Fibroblast of skin of scalp (primary cell): ENCODE measurements at regions not wholly inside any gene's neighbourhood (a gene's known extent, or its start where the extent isn't known, plus 50 kb on each side); places are given as distances from the start of the nearest gene placed in this dataset.
"Not testable (repeated sequence)": the region's sequence is repeated elsewhere in the genome, so short reads cannot be mapped to it uniquely, and the experiment has no call there.

Experiments used
- DNase-seq: peaks from one replicate; pipeline ENCODE4 v3.0.0-alpha.2; 2013

DNA sequence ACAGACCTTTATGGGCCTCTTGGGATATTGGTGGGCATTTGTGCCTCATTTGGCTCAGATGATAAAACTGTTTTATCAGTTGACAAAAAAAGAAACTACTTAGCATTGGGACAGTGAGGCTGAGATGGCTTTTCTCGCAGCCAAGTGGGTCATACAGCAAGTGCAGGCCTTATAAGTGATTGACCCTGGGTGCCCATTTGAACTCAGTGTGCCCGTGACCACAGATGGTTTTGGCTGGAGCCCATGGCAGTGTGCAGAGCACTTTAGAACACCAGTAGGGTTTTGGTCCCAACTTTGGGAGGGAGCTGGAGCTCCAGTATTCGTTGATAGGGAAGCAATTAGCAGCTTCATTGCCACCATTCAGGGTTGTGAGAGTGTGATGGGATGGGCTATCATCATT lies 404.5 kb upstream of the LARGE1 start:
- DNase-seq, result no peak

DNA sequence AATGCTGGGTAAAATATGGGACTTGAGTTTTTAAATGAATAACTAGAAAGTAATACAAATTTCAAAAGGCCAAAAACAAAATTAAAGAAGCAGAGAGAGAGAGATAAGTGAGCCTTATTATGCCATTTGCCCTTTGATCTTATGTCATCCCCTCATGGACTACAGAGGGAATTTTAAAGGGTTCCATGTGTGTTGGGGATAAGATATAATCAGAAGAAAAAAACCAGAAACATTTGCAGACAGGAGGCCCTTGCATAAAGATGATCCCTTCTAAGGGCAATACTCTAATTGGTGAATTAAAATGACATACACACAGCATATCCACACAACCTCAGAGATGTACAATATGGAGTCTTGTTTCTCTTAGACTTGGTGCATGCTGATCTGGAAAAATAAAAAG lies 406.6 kb upstream of the LARGE1 start:
- DNase-seq, result no peak

DNA sequence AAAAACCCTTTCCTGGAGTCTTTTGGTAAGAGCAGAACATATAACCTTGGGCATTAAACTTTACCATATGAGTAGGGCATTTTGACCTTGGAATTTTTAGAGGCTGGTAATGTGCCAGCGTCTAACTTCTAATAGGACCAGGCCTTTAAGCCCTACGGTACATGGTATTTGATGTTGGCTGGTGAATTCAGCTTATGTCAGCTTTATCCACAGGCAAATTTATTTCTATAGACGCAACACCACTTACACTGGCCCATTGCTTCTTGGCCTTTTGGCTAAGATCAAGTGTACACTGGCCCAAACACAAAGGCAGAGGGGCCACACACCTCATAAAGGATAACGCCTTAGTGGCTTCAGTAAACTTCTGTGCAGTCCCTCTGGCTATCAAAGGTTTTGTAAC lies 410.2 kb upstream of the LARGE1 start:
- no peak for DNase-seq

DNA sequence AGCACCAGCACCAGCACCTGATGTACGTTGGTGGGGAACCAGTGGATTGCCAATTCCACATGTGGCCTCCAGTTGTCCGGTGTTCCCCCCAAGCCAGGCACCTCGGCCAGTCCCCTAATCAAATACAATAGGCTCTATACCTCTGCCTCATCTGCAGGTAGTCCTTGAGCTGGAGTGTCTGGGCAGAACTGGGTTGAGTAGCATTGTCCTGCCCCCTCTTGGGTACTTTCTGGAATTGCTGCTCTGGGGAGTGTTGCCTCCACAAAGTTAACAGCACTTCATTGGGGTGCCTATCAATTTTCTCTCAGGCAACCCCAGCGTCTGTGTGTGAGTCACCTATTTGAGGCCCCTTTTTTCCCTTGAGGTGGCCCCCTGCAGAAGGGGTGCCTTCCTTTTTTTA lies 413.0 kb upstream of the LARGE1 start:
- no peak for DNase-seq

DNA sequence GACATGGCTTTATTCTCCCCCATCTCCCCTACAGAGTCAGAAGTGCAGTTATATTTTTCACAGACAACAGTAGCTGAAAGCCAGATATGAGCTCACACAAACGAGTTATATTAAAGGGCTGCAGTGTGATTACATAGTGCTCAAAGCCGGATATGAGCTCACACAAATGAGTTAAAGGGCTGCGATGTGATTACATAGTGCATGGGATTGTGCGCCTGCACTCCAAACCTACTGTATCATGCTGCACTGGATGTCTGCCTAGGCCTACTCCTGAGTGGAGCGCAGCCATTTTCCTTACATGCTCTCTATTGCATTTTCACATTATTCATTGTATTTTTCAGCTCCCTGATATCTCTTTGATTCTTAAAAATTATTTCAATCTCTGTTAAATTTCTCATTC lies 414.6 kb upstream of the LARGE1 start:
- DNase-seq, result no peak

DNA sequence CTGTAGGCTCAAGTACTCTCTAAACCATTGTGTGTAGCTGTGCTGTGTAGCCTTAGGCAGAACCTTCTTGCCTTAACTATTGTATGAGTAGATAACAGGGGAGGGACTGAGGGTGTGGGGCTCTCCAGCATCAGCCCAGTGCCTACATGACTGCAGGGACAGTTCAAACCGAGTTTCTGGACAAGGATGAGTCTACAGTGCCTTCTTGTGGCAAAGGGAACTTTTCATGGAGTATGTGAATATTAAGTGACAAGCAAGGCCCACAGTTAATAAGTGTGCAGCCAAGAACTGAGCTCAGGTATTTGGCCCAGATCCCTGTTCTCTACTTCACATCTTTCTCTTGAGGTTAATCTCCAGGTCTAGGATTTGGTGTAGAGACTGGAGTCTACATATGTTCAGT lies 424.4 kb upstream of the LARGE1 start:
- DNase-seq, result no peak

DNA sequence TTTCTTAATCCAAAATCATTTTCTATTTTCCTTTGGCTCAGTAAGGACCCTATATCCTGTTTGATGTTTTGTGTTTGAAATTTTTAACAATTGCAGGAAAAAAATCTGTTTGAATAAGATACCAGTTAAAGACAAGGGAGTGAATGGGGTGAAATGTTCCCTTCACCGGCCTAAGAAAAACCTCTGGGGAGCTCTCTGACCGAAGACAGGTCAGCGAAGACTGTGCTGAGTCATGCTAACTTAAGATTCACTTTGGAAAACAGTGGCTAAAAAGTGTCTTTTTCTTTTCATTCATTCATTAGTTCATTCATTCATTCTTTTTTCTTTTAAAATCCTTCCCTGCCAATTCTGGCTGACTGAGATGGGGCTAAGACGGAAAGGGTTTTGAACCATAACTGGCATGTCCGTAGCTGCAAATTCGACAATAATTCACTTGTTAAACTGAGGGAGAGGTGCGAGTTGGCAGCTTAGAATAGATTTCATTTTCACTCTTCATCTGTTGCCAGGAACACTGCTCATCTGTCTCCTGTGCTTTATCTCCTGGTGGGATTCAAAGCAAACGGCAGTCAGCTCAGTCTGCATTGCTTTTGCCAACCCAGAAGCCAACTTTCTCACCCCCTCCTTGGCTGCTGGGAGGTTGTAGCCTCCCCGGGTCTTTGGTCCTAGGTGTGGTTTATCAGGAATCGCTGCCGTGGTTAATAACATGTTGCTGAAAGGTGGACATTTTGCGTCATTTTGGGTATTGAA lies 434.0 kb upstream of the LARGE1 start:
- DNase-seq, result no peak

DNA sequence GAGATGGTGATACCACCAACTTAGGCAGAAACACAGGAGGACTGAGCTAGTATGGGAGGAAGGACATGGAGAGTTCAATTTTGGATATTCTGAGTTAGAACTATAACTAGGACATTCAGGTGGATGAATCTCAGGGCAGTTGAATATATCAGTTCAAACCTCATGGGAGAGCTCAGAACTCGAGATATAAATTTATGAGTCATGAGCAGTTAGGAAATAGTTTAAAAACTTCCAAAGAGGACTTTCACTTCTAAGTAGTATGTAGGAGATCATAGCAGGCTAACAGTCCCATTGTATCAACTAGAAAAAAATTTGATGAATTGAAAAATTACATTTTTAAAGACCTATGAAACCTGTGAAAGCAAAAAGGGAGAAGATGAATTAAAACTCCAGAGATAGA lies 436.2 kb upstream of the LARGE1 start:
- no peak for DNase-seq

DNA sequence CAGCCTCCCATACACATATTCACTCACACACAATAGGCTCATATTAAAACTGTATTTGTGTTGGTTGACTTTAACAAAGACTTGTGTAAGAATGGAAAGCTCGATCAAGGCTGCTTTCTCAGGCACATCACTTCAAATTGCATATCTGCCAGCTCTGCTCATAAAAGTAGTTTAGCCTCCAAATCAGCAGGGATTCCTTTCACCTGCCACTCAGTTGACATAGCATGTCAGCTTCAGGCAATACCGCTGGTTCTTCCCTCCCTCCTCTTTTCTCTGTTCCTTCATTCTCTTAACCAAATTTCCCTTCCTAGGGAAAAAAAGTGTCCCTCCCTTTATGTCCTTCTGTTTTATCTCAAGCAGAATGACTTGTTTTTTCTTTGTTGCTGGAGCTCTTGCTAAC lies 450.4 kb upstream of the LARGE1 start:
- no peak for DNase-seq

DNA sequence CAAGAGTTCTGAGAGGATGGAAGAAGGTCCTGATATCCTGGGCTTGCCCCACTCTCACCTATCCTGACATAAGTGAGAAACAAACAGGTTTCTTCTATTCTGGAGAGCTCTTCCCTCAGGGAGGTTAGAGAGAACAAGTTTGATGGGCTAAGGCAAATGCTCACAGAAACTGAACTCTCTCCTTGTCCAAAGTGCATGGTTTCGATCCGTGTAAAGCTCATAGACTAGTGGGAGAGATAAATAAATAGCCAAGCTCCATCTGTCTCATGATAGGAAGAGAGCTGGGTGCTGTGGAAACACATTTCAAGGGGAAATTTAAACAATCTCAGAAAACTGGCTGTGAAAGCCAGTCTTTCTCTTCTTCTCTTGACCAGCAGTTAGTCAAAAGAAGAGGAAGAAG lies 459.5 kb upstream of the LARGE1 start:
- DNase-seq, result no peak

DNA sequence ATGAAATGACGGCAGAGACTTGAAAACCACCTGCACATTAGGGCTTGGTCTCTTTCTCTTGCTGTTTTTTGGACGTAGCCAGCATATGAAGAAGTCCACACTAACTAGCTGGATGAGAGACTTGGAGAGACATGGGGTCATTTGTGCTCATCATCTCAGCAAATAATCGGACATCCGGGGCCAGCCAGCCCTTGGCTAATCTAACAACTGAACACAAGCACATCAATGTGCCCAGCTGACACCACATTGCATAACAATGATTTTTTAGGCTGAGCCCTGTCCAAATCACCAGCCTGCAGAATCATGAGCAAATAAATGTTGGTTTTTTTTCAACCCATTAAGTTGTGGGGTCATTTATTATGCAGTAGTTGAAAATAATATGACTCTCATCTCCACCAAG lies 460.3 kb upstream of the LARGE1 start:
- DNase-seq, result no peak

DNA sequence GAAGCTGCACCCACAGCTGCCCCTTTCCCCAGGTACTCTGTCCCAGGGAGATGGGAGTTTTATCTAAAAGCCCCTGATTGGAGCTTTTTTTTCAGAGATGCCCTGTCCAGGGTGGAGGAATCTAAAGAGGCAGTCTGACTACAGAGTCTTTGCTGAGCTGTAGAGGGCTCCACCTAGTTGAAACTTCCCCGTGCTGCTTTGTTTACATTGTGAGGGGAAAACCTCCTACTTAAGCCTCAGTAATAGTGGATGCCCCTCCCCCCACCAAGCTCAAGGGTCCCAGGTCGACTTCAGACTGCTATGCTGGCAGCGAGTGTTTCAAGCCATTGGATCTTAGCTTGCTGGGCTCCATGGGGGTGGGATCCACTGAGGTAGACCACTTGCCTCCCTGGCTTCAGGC lies 470.1 kb upstream of the LARGE1 start:
- DNase-seq, result no peak

DNA sequence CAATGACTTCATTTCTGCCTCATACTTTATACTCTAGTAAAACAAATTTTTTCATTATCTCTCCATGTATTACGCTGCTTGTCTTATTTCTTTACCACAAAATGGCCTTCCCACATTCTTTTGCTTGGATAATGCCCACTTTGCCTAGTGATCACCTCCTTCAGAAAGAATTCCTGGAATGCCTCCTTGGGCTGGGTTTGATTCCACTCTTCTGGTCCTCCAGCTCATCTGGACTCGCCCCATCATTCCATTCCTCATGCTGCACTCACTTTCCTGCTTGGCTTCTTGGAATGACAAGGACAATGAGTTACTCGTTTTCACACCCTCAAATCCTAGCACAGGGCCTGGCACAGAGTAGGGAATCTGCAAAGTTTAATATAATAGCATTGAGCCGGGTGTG lies 475.1 kb upstream of the LARGE1 start:
- no peak for DNase-seq

DNA sequence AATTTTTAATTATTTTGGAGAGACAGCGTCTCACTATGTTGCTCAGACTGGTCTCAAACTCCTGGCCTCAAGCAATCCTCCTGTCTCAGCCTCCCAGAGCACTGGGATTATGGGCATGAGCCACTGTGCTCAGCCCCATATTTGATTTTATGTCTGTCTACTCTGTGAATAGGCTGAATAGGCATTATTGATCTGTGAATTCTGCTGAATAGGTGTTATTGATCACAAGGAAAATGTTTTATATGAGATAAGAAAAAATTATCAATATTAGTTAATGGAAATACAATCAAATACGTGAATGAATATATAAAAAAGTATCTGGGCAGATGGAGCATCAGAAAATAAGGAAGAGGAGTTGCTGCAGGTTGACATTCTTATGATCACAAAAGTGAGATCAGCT lies 483.4 kb upstream of the LARGE1 start:
- DNase-seq, result no peak

DNA sequence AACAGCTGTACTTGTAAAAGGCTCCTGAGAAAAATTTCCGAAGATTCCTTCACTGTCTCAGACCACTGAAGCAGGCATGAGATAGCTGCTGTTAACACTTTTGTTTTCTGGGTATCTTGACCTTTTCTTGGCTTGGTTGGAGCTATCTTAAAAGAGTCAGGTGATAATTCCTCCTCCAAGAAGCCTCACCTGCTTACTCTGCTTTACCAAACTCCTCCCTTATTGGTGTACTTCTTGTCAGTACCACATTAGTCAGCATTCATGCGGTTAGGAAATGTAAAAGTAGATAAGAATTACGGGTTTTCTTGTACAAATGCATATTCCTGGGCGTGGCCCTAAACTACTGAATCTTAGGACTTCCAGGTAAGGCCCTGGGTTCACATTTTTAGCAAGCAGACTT lies 489.8 kb upstream of the LARGE1 start:
- DNase-seq, result no peak

DNA sequence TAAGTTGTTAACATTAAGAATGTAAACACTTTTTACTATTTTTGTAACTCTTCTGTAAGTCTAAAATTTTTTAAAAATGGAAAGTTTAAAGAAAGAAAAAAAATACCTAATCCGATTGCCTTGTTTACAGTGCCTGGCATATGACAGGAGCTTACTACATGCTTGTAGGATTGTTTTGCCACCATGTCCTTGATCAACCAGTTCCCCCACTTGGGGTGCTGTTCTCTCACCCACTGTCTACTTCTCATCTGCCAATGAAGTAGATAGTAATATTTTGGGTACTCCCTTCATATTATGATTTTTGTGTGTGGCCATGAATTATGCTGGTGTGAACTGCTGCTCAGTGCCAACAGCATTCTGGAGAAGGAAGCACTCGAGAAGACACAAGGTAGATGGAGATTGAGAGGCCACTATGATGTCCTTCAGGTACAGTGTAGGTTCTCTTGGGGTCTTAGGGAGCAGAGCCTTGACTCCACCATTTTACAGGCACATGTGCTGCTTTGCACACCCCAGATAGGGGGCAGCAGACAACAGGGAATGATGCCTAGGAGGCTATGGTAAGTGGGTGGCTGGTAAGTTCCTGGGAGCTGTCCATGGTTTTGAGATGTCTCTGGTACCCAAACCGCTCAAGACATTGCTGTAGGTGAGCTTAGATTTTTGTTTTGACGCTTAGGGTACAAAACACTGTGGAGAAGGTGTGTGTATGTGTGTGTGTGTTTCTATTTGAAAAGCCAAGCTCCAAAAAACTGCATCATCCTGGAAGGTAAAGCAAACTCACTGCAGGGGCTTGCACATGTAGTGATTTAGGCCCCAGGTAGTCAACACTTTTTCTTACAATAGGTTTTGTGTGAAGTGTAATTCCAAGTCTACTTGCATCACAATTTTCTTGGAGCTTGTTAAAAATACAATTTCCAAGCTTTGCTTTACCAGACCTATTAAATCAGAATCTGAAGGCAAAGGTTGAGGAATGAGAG lies 494.5 kb upstream of the LARGE1 start:
- peak; percentile 30 for DNase-seq

DNA sequence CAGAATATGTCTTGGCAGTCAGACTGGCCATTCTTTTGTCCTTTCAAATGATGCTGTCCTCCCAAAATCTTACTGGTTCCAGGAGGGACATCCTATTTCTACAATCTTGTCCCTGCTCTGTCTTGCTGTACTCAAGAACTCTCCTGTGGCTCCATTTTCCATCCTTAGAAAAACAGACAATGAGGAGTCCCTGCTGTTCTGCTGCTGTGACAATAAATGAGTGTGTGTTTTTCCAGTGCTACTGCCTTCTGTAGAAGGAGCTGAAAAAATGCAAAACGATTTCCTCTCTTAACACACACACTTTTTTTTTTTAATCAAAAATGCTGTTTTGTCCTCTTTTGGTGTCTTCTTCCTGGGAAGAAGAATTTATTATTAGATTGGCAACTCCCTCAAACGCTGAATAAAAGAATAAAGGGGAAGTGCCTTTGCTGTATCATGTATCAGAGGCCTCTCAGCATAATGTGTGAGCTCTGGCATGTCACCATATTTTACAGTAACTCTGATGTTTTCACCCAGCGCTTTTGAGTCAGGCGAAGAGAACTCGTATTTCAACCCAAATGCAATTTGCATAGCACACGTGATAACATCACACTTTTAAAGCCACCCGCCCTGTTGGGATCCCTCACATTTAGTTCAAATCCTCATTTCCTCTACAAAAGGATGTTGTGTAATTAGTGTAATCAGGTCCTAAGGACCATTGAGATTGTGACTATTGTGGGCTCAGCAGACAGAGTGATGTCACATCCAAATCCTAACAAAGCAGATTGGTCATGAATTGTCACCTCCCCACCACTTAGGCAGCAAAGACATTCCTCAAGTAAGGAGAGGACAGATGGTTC lies 496.0 kb upstream of the LARGE1 start:
- no peak for DNase-seq

DNA sequence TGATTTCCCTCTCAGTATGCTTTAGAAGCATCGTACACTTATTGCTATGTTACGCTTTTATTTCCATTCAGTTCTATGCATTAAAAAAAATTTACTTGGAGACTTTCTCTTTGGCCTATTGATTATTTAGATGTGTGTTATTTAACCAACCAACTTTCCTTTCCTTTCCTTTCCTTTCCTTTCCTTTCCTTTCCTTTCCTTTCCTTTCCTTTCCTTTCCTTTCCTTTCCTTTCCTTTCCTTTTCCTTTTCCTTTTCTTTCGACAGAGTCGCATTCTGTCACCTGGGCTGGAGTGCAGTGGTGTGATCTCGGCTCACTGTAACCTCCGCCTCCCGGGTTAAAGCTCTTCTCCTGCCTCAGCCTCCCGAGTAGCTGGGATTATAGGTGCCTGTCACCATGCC lies 502.7 kb upstream of the LARGE1 start:
- DNase-seq, result not testable (repeated sequence)

DNA sequence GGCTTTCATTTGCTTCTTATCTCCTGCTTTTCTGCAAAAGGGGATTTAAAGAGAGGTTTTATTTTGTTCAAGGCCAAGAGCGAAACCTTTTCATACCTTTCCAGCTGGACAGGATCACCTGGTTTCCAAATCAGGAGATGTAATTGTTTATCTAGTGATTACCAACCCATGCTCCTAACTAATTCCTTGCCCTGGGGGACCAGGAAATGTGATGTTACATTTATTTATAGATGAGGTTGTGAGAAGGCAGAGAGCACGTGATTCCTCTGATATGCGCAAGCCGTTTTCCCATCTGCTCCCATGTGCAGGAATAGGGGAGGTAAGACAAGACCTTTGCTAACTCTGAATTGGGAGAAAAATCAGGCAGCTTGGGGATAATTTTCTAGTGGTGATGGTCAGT lies 507.2 kb upstream of the LARGE1 start:
- DNase-seq, result no peak

DNA sequence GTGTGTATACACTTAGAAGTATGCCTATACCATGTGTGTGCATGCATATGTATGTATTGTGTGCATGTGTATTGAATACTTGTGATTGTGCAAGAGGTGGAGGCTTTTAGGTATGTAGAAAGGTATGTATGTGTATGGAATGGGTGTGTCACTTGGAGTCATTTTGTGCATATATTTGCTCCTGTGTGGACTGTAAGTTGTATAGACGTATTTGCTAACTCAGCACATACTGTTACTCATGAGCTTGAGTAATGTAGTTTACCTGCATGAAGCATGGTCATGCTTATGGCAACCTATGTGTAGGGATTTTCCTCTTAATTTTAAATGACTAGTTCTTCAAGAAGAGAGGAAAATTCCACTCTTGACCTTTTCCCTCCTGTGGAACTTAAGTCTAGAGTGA lies 507.6 kb upstream of the LARGE1 start:
- DNase-seq, result no peak

DNA sequence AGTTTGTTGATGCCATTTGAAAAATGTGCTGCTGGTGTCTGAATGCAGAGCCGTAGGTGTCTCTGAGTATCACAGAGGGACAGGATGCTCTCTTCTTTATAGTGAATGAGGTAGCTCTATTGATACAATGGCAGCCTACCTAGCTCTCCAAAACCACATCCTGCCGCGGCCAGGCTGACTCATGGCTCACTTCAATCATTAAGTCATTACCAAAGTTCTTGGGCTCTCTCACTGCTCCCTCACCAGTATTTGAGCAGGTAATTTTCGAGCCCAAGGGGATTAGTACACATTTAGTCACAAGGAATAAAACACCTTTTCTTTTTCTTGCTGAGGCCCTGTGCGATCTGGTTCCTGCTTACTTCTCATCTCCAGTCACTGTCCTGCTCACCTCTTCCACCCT lies 509.0 kb upstream of the LARGE1 start:
- DNase-seq, result no peak

DNA sequence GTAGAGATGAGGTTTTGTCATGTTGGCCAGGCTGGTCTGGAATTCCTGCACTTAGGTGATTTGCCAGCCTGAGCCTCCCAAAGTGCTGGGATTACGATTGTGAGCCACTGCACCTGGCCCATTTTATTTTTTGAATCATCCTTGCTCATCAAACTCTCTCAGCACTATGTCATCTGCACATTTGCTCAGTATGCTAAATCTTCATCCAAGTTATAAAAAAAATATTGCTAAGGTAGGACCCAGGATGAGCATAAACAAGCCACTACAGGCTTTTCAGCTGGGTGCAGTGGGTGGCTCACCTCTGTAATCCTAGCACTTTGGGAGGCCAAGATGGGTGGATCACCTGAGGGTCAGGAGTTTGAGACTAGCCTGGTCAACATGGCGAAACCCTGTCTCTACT lies 510.1 kb upstream of the LARGE1 start:
- DNase-seq, result no peak

DNA sequence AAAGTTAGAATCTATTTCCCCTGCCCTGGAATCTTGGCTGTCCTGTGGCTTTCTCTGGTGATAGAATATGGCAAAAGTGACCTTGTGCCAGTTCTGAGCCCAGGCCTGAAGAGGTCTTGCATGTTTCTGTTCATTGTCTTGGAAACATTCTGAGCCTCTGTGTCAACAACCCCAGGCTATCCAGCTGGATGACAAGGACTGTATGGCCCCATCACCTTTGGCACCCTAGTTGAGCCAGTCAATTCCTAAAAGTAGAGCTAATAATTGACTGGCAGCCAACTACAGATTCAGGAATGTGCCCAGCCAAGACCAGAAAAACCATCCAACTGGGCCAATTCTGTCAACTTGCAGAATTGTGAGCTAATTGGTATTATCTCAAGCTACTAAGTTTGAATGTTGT lies 514.1 kb upstream of the LARGE1 start:
- DNase-seq, result no peak
